ENCODE measurements at regions not wholly inside any gene's neighbourhood (a gene's known extent, or its start where the extent isn't known, plus 50 kb on each side); places are given as distances from the start of the nearest gene placed in this dataset.

DNA sequence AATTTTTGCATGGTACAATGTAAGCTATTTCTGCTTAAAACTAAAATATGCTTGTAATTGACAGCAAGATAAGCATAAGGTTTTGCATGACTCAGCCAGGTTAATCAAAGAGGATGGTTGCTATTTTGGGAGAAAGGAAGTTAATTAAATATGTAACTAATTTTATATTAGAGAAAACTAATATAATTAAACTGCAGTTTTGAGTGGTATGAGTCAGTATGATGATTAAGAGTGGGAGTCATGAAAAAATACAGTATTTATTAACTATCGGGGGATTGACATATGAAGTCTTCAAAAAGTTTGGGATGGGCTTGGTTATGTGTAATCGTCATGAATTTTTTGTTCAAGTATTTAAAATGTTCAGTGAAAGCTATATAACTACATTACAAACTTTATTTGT is 54.0 kb upstream of the CDK20 start:
- no peak overlapping the region for H3K4me3 Mint-ChIP-seq
- Histone ChIP-seq H3K36me3 (ENCODE audit: insufficient read depth, low read length) (no peaks in the 10 kb centered on the region), H3K4me3 (ENCODE audit: low read length) (no peak overlapping the region), H3K27me3 (ENCODE audit: control insufficient read depth in 1 of 2, insufficient read depth in 2 of 2, low read length in 2 of 2) (no peaks in the 10 kb centered on the region), H3K27ac (ENCODE audit: low read depth in 1 of 2, low read length in 2 of 2) (no peak overlapping the region), H3K9me3 (ENCODE audit: control insufficient read depth in 1 of 2, insufficient read depth in 1 of 2, low read length in 2 of 2) (no peaks in the 10 kb centered on the region), H3K4me1 (ENCODE audit: insufficient read depth, low read length) (no peaks in the 10 kb centered on the region)
- H3K27me3 Mint-ChIP-seq: no peaks in the 10 kb centered on the region
- CTCF ChIA-PET: no interaction called here
- ATAC-seq (ENCODE audit: poor library complexity) (no peak), DNase-seq (no peak)
- no peak overlapping the region for H3K27ac Mint-ChIP-seq
- H3K4me1 Mint-ChIP-seq (ENCODE audit: low read depth): no peaks in the 10 kb centered on the region
- no peaks in the 10 kb centered on the region for H3K9me3 Mint-ChIP-seq
- no peaks in the 10 kb centered on the region for H3K36me3 Mint-ChIP-seq (ENCODE audit: low read depth)
- POLR2A ChIA-PET: no interaction called here
- no peak for TF ChIP-seq CTCF (IDR thresholded peaks at IDR 0.05)
- intact Hi-C loops (cut with DNase I, micrococcal nuclease): no loop called here

DNA sequence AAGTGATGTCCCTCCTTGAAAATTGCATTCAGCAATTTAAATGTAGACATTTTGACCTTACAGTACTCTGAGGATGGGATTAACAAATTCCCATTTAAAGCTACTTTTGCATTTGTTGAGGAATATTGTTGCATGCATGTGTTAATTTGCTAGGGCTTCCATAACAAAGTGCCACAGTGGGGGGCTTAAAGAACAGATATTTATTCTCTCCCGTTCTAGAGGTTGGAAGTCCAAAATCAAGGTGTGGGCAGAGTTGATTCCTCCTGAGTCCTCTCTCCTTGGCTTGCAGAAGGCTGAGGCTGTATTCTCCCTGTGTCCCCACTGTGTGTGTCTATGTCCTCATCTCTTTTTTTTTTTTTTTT is 51.8 kb upstream of the CDK20 start:
- Histone ChIP-seq H3K27ac (ENCODE audit: low read depth in 1 of 2, low read length in 2 of 2) (no peak overlapping the region), H3K36me3 (ENCODE audit: insufficient read depth, low read length) (no peaks in the 10 kb centered on the region), H3K4me3 (ENCODE audit: low read length) (no peak overlapping the region), H3K9me3 (ENCODE audit: control insufficient read depth in 1 of 2, insufficient read depth in 1 of 2, low read length in 2 of 2) (no peaks in the 10 kb centered on the region), H3K4me1 (ENCODE audit: insufficient read depth, low read length) (no peaks in the 10 kb centered on the region), H3K27me3 (ENCODE audit: control insufficient read depth in 1 of 2, insufficient read depth in 2 of 2, low read length in 2 of 2) (no peaks in the 10 kb centered on the region)
- no peak for ATAC-seq (ENCODE audit: poor library complexity)
- H3K9me3 Mint-ChIP-seq: no peaks in the 10 kb centered on the region
- no peak overlapping the region for H3K4me3 Mint-ChIP-seq
- CTCF ChIA-PET: interaction anchor here (0.7 kb wide), 1 partner anchor 38 kb away, joined by 3 read pairs; no protein-coding TSS in a partner anchor
- POLR2A ChIA-PET: no interaction called here
- DNase-seq: no peak
- H3K27me3 Mint-ChIP-seq: no peaks in the 10 kb centered on the region
- H3K36me3 Mint-ChIP-seq (ENCODE audit: low read depth): no peaks in the 10 kb centered on the region
- no peak overlapping the region for H3K27ac Mint-ChIP-seq
- intact Hi-C loops (cut with DNase I, micrococcal nuclease): no loop called here
- no peaks in the 10 kb centered on the region for H3K4me1 Mint-ChIP-seq (ENCODE audit: low read depth)
- TF ChIP-seq CTCF (IDR thresholded peaks at IDR 0.05): no peak

- POLR2A ChIA-PET: interaction anchor here (0.6 kb wide), 1 partner anchor 10 kb away, joined by 3 read pairs; no protein-coding TSS in a partner anchor
- Mint-ChIP-seq H3K36me3 (ENCODE audit: low read depth) (no peaks in the 10 kb centered on the region), H3K27me3 (no peaks in the 10 kb centered on the region), H3K4me3 (no peak overlapping the region), H3K27ac (no peak overlapping the region), H3K4me1 (ENCODE audit: low read depth) (no peaks in the 10 kb centered on the region), H3K9me3 (no peaks in the 10 kb centered on the region)
- Histone ChIP-seq H3K4me1 (ENCODE audit: insufficient read depth, low read length) (no peaks in the 10 kb centered on the region), H3K36me3 (ENCODE audit: insufficient read depth, low read length) (no peaks in the 10 kb centered on the region), H3K27me3 (ENCODE audit: control insufficient read depth in 1 of 2, insufficient read depth in 2 of 2, low read length in 2 of 2) (no peaks in the 10 kb centered on the region), H3K27ac (ENCODE audit: low read depth in 1 of 2, low read length in 2 of 2) (no peak overlapping the region), H3K9me3 (ENCODE audit: control insufficient read depth in 1 of 2, insufficient read depth in 1 of 2, low read length in 2 of 2) (no peaks in the 10 kb centered on the region), H3K4me3 (ENCODE audit: low read length) (no peak overlapping the region)
- TF ChIP-seq CTCF (IDR thresholded peaks at IDR 0.05): no peak
- intact Hi-C loops (cut with DNase I, micrococcal nuclease): no loop called here
- CTCF ChIA-PET: no interaction called here
- DNase-seq (no peak), ATAC-seq (ENCODE audit: poor library complexity) (no peak)
Observed at GRCh38 chr9:88025411-88026117, 51.2 kb upstream of the CDK20 start.

Data from CD4-positive, alpha-beta T cell (primary cell).